ENCODE measurements at regions not wholly inside any gene's neighbourhood (a gene's known extent, or its start where the extent isn't known, plus 50 kb on each side); places are given as distances from the start of the nearest gene placed in this dataset.

DNA sequence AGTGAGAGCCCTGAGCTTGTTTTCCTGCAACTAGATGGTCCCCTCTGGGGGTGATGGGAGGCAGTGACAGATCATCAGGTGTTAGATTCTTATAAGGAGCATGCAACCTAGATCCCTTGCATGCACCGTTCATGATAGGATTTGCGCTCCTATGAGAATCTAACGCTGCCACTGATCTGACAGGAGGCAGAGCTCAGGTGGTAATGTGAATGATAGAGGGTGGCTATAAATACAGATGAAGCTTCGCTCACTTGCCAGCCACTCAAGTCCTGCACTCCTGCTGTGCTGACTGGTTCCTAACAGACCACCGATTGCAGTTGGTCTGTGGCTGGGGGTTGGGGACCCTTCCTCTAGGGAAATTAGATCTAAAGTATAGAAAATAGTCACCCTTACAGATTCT, 290.6 kb upstream of the ADCY2 start:
- no peak for TF ChIP-seq RCOR1 (IDR thresholded peaks at IDR 0.05; ENCODE audit: insufficient replicate concordance, low read length)
- TF ChIP-seq, protein P1, sequence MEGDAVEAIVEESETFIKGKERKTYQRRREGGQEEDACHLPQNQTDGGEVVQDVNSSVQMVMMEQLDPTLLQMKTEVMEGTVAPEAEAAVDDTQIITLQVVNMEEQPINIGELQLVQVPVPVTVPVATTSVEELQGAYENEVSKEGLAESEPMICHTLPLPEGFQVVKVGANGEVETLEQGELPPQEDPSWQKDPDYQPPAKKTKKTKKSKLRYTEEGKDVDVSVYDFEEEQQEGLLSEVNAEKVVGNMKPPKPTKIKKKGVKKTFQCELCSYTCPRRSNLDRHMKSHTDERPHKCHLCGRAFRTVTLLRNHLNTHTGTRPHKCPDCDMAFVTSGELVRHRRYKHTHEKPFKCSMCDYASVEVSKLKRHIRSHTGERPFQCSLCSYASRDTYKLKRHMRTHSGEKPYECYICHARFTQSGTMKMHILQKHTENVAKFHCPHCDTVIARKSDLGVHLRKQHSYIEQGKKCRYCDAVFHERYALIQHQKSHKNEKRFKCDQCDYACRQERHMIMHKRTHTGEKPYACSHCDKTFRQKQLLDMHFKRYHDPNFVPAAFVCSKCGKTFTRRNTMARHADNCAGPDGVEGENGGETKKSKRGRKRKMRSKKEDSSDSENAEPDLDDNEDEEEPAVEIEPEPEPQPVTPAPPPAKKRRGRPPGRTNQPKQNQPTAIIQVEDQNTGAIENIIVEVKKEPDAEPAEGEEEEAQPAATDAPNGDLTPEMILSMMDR (conservative IDR thresholded peaks at IDR 0.05; ENCODE audit: low read depth, low read length), result no peak

Data from IMR-90 (cell line).